ENCODE measurements at regions not wholly inside any gene's neighbourhood (a gene's known extent, or its start where the extent isn't known, plus 50 kb on each side); places are given as distances from the start of the nearest gene placed in this dataset.

DNA sequence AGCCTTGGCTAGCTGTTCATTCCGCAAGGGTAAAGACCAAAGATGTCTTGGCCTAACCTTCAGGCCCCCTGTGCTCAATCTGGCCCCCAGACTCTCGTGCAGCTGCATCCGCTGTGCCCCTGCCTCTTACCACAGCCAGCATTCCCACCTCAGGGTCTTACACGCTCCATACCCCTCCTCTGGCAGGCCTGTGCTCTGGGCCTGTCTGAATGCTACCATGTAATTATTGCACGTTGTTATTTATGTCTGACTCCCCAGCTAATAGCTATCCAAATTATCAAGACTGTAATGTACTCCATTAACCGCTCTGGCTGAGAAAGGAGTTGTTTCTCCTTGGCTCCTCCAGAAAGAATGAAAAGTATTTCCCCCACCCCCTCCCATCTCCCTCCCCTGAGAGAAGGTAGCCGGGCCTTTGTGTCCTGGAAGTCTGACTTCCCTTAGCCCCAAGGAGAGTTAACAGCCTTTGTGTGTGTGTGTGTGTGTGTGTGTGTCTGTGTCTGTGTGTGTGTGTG is 54.5 kb upstream of the UBE2E1 start:
- TF ChIP-seq, protein P1, sequence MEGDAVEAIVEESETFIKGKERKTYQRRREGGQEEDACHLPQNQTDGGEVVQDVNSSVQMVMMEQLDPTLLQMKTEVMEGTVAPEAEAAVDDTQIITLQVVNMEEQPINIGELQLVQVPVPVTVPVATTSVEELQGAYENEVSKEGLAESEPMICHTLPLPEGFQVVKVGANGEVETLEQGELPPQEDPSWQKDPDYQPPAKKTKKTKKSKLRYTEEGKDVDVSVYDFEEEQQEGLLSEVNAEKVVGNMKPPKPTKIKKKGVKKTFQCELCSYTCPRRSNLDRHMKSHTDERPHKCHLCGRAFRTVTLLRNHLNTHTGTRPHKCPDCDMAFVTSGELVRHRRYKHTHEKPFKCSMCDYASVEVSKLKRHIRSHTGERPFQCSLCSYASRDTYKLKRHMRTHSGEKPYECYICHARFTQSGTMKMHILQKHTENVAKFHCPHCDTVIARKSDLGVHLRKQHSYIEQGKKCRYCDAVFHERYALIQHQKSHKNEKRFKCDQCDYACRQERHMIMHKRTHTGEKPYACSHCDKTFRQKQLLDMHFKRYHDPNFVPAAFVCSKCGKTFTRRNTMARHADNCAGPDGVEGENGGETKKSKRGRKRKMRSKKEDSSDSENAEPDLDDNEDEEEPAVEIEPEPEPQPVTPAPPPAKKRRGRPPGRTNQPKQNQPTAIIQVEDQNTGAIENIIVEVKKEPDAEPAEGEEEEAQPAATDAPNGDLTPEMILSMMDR (IDR thresholded peaks at IDR 0.05; ENCODE audit: borderline replicate concordance, control extremely low read depth, extremely low read depth, insufficient read depth, missing control alignments) = no peak
- no peak for DNase-seq (ENCODE audit: low spot score)
- in situ Hi-C loops (cut with MboI; ENCODE audit: low sequenced_read_pairs, unreplicated experiment) = no loop called here

DNA sequence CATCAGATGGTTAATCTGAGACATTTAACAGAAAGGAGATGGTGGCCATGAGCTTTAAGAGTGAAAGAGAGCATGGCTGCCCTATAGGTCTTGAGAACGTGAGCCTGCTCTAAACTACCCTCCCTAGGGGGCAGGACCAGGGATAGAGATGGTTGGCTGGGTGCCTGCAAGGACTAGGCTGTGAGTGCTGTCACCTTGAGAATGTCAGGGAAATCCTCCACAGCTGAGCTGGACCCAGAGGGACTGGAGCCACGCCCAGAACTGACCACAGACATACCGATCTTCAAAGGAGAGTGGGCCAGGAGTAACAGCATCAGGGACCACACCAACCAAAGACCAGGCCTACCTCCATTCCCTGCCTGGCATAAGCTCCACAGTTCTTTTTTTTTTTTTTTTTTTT is 53.6 kb upstream of the UBE2E1 start:
- in situ Hi-C loops (cut with MboI; ENCODE audit: low sequenced_read_pairs, unreplicated experiment) = no loop called here
- no peak for DNase-seq (ENCODE audit: low spot score)
- TF ChIP-seq, protein P1 (IDR thresholded peaks at IDR 0.05; ENCODE audit: borderline replicate concordance, control extremely low read depth, extremely low read depth, insufficient read depth, missing control alignments) = no peak

- TF ChIP-seq, protein P1 (IDR thresholded peaks at IDR 0.05; ENCODE audit: borderline replicate concordance, control extremely low read depth, extremely low read depth, insufficient read depth, missing control alignments) = no peak
- no peak for DNase-seq (ENCODE audit: low spot score)
- in situ Hi-C loops (cut with MboI; ENCODE audit: low sequenced_read_pairs, unreplicated experiment) = no loop called here
These were observed 51.5 kb upstream of the UBE2E1 start for GRCh38 chr3:23754215-23754614.

Measured in GM13976 (cell line).